ENCODE measurements at regions not wholly inside any gene's neighbourhood (a gene's known extent, or its start where the extent isn't known, plus 50 kb on each side); places are given as distances from the start of the nearest gene placed in this dataset.
A peak's percentile ranks its signal among the peaks of the same experiment; 100 is the strongest.
"Not testable (repeated sequence)": the region's sequence is repeated elsewhere in the genome, so short reads cannot be mapped to it uniquely, and the experiment has no call there.

DNA sequence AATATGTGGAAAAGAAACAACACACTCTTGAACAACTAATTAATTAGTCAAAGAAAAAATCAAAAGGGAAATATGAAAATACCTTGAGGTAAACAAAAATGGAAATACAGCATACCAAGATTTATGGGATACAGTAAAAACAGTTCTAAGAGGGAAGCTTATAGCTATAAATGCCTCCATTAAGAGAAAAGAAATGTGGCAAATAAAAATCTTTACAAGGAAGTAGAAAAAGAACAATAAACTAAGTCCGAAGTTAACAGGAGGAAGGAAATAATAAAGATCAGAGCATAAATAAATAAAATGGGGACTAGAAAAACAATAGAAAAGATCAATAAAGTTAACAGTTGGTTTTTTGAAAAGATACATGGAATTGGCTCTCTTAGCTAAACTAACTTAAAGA, 267.8 kb upstream of the NRP1 start:
- TF ChIP-seq CTCF (IDR thresholded peaks at IDR 0.05; ENCODE audit: insufficient read depth, low read length) = no peak
- no peak overlapping the region for H3K4me3 ChIP-seq (ENCODE audit: low read depth, low read length)
- DNase-seq (ENCODE audit: low read depth) = no peak

DNA sequence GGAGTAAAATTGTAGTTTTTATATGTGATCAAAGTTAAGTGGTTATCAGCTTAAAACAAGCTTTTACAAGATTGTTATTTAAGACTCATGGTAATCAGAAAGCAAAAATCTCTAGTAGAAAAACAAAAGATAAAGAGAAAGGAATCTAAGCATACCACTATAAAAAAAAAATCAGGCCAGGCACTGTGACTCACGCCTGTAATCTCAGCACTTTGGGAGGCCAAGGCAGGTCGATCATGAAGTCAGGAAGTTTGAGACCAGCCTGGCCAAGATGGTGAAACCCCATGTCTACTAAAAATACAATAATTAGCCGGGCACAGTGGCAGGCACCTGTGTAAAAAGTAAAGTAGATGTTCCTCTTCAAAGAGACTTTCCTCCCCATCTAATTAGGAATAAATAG, 265.9 kb upstream of the NRP1 start:
- no peak for TF ChIP-seq CTCF (IDR thresholded peaks at IDR 0.05; ENCODE audit: insufficient read depth, low read length)
- no peak overlapping the region for H3K4me3 ChIP-seq (ENCODE audit: low read depth, low read length)
- peak; percentile 69 for DNase-seq (ENCODE audit: low read depth)

DNA sequence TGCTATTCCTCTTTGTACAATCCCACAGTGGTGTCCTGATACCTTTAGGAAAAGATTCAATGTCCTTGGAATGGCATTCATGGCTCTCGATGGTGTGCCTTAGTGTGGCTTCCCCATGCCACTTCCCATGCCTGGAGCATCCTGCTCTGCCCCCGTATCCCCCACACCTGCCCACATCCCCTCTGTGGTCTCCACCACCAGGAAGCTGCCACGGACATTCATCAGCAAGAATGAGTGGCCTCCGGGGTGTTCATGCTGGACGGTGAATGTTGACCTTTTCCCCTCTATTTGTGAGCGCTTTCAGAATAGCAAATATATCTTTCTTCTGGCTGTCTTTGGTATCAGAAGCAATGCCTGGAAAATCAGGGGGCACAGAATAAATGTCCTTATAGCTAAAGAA, 262.0 kb upstream of the NRP1 start:
- TF ChIP-seq CTCF (IDR thresholded peaks at IDR 0.05; ENCODE audit: insufficient read depth, low read length) = no peak
- DNase-seq (ENCODE audit: low read depth) = no peak
- no peak overlapping the region for H3K4me3 ChIP-seq (ENCODE audit: low read depth, low read length)

DNA sequence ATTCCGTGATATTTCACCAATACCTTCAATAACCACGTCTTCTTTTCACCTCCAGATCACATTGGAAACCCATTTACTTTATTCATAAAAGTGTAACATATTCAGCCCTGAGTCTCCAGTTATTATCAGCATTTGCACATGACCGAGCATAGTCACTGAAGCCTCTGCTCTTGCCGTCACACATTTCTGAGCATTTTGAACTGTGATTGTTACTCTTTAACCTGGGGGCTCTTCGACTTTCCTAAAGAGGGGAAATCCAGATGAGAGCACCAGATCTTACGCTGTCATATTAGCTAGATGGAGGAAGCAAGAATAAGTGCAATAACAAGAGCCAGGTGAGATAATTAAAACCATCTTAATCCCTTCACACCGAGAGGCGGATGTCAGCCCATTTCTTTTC, 260.0 kb upstream of the NRP1 start:
- H3K4me3 ChIP-seq (ENCODE audit: low read depth, low read length) = no peak overlapping the region
- DNase-seq (ENCODE audit: low read depth) = no peak
- TF ChIP-seq CTCF (IDR thresholded peaks at IDR 0.05; ENCODE audit: insufficient read depth, low read length) = no peak

DNA sequence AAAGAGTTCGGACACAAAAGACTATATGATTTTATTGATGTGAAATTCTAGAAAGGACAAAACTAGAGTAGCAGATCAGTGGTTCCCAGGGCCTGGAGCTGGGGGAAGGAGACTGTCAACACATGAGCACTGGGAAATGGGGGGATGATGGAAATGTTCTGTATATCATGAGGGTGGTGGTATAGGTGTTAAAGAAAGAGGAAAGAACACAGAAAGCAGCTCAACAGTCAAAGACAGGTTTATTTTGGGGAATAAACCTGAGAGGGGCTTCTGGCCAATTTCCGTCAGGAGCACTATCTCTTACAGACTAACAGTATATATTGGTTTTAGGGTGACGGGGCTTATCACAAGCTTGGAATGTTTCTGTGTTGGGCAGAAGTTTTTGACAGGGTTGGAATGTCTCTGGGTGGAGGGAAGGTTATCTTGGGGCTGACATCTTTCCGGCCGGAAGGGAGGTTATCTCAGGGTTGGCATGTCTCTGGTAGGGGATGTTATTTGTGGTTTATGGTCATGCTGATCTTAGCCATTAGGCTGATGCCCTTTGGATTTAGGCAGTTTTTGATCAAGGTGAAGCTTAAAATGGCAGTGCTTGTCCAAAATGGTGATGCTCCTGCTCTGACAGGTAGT, 254.6 kb upstream of the NRP1 start:
- no peak overlapping the region for H3K4me3 ChIP-seq (ENCODE audit: low read depth, low read length)
- DNase-seq (ENCODE audit: low read depth) = no peak
- no peak for TF ChIP-seq CTCF (IDR thresholded peaks at IDR 0.05; ENCODE audit: insufficient read depth, low read length)

- DNase-seq (ENCODE audit: low read depth) = peak; percentile 15
- H3K4me3 ChIP-seq (ENCODE audit: low read depth, low read length) = not testable (repeated sequence)
Measured at GRCh38 chr10:33584596-33584995, 250.1 kb upstream of the NRP1 start.

- no peak for TF ChIP-seq CTCF (IDR thresholded peaks at IDR 0.05; ENCODE audit: insufficient read depth, low read length)
- no peak overlapping the region for H3K4me3 ChIP-seq (ENCODE audit: low read depth, low read length)
- DNase-seq (ENCODE audit: low read depth) = peak; percentile 6
Measured at GRCh38 chr10:33579996-33580395, 245.5 kb upstream of the NRP1 start.
